PC-9 (cell line): ENCODE measurements at regions not wholly inside any gene's neighbourhood (a gene's known extent, or its start where the extent isn't known, plus 50 kb on each side); places are given as distances from the start of the nearest gene placed in this dataset.
"Not testable (repeated sequence)": the region's sequence is repeated elsewhere in the genome, so short reads cannot be mapped to it uniquely, and the experiment has no call there.

ENCODE experiments used
- BruUV-seq: library from RNA; stranded (reverse); fragments of 400-500 nt; replicated peaks from 2 replicates; lab custom pipeline; 2021; lab: Mats Ljungman, UMichigan
- CTCF ChIA-PET: fragments of 300-600 bp; sonication (Branson Sonifier 250); formaldehyde crosslinking; loops from one replicate; lab custom pipeline; 2022; ENCODE audit warnings: antibody characterized with exemption; lab: Charles Lee
- POLR2A ChIA-PET: fragments of 300-600 bp; sonication (Branson Sonifier 250); formaldehyde crosslinking; loops from one replicate; lab custom pipeline; 2022; ENCODE audit warnings: antibody characterized with exemption; ENCODE audit not compliant: unreplicated experiment; lab: Charles Lee
- DNase-seq, 2 experiments: peaks; one replicate each; pipeline versions ENCODE4 v3.0.0 to v3.0.0-alpha.2; 2015 to 2022; ENCODE audit warnings: mixed read lengths in 1 of 2
- H2AFZ ChIP-seq: fragments of 200-600 bp; sonication (generic); 2 replicates; pipeline ENCODE4 v1.8.1; 2017; ENCODE audit warnings: antibody characterized with exemption
- H3F3A ChIP-seq: fragments of 200-600 bp; sonication (generic); 2 replicates; pipeline ENCODE4 v1.8.1; 2017; ENCODE audit warnings: antibody characterized with exemption, mild to moderate bottlenecking, low read depth; ENCODE audit not compliant: insufficient read depth
- H3K27ac ChIP-seq: fragments of 200-600 bp; sonication (generic); 2 replicates; pipeline ENCODE4 v1.6.1; 2016; ENCODE audit warnings: mixed run types
- H3K27me3 ChIP-seq: fragments of 200-600 bp; sonication (generic); 2 replicates; pipeline ENCODE4 v1.6.1; 2016; ENCODE audit warnings: low read depth, mixed run types; ENCODE audit not compliant: insufficient read depth
- H3K36me3 ChIP-seq: fragments of 200-600 bp; sonication (generic); 2 replicates; pipeline ENCODE4 v1.6.1; 2016; ENCODE audit warnings: low read depth, mixed run types
- H3K4me1 ChIP-seq: fragments of 200-600 bp; sonication (generic); replicated peaks from 2 replicates; pipeline ENCODE4 v1.6.1; 2016; ENCODE audit warnings: mixed run types; ENCODE audit not compliant: insufficient read depth
- H3K4me2 ChIP-seq: fragments of 200-600 bp; sonication (generic); 2 replicates; pipeline ENCODE4 v1.6.1; 2017; ENCODE audit warnings: mixed run types
- H3K4me3 ChIP-seq: fragments of 200-600 bp; sonication (generic); 2 replicates; pipeline ENCODE4 v1.6.1; 2016; ENCODE audit warnings: mixed run types
- H3K79me2 ChIP-seq: fragments of 200-600 bp; sonication (generic); 2 replicates; pipeline ENCODE4 v1.6.1; 2017; ENCODE audit warnings: low read depth, mixed run types
- H3K9me2 ChIP-seq: fragments of 200-600 bp; sonication (generic); 2 replicates; pipeline ENCODE4 v1.8.1; 2017; ENCODE audit warnings: mild to moderate bottlenecking; ENCODE audit not compliant: insufficient read depth
- H3K9me3 ChIP-seq: fragments of 200-600 bp; sonication (generic); 2 replicates; pipeline ENCODE4 v1.8.1; 2016; ENCODE audit warnings: low read depth; ENCODE audit not compliant: insufficient read depth
- H4K20me1 ChIP-seq: fragments of 200-600 bp; sonication (generic); 2 replicates; pipeline ENCODE4 v1.8.1; 2017; ENCODE audit not compliant: insufficient read depth
- EZH2 ChIP-seq: fragments of 200-600 bp; sonication (generic); IDR thresholded peaks from 2 replicates; pipeline ENCODE4 v1.8.0; 2017; ENCODE audit warnings: antibody characterized with exemption, low read depth
- intact Hi-C: fragments of 100-400 bp; cut with micrococcal nuclease; formaldehyde crosslinking; loops from one replicate; pipeline ENCODE4 v1.10.0; 2022; ENCODE audit not compliant: unreplicated experiment
- TF ChIP-seq, protein P1 (sequence below): fragments of 200-600 bp; sonication (generic); conservative IDR thresholded peaks from 2 replicates; pipeline ENCODE4 v1.6.1; 2017; ENCODE audit warnings: mixed run types, antibody characterized with exemption, mild to moderate bottlenecking, moderate library complexity

DNA sequence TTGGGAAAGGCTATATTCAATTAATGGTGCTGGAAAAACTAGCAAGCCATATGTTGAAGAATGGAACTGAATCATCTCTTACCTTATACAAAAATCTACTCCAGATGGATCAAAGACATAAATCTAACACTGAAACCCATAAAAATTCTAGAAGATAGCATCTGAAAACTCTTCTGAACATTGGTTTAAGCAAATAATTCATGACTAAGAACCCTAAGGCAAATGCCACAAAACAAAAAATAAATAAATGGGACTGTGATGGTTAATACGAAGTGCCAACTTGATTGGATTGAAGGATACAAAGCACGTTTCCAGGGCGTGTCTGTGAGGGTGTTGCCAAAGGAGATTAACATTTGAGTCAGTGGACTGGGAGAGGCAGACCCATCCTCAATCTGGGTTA is 1130.0 kb downstream of the DNAJB9 start:
- no peaks in the 10 kb centered on the region for H3F3A ChIP-seq
- H3K27ac ChIP-seq: no peak overlapping the region
- TF ChIP-seq EZH2: no peak
- TF ChIP-seq, protein P1, sequence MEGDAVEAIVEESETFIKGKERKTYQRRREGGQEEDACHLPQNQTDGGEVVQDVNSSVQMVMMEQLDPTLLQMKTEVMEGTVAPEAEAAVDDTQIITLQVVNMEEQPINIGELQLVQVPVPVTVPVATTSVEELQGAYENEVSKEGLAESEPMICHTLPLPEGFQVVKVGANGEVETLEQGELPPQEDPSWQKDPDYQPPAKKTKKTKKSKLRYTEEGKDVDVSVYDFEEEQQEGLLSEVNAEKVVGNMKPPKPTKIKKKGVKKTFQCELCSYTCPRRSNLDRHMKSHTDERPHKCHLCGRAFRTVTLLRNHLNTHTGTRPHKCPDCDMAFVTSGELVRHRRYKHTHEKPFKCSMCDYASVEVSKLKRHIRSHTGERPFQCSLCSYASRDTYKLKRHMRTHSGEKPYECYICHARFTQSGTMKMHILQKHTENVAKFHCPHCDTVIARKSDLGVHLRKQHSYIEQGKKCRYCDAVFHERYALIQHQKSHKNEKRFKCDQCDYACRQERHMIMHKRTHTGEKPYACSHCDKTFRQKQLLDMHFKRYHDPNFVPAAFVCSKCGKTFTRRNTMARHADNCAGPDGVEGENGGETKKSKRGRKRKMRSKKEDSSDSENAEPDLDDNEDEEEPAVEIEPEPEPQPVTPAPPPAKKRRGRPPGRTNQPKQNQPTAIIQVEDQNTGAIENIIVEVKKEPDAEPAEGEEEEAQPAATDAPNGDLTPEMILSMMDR: no peak
- no peaks in the 10 kb centered on the region for H4K20me1 ChIP-seq
- H3K4me1 ChIP-seq: no peaks in the 10 kb centered on the region
- intact Hi-C loops: no loop called here
- no peak overlapping the region for H2AFZ ChIP-seq
- DNase-seq: no peak
- H3K36me3 ChIP-seq: no peaks in the 10 kb centered on the region
- no peaks in the 10 kb centered on the region for H3K27me3 ChIP-seq
- no peak overlapping the region for H3K4me2 ChIP-seq
- no peaks in the 10 kb centered on the region; the same call in 1 of the 2 replicates for H3K9me2 ChIP-seq
- no peaks in the 10 kb centered on the region for H3K79me2 ChIP-seq
- H3K9me3 ChIP-seq: no peaks in the 10 kb centered on the region
- ChIA-PET CTCF (no interaction called here), POLR2A (no interaction called here)
- BruUV-seq: no TSS peak
- no peak overlapping the region for H3K4me3 ChIP-seq

DNA sequence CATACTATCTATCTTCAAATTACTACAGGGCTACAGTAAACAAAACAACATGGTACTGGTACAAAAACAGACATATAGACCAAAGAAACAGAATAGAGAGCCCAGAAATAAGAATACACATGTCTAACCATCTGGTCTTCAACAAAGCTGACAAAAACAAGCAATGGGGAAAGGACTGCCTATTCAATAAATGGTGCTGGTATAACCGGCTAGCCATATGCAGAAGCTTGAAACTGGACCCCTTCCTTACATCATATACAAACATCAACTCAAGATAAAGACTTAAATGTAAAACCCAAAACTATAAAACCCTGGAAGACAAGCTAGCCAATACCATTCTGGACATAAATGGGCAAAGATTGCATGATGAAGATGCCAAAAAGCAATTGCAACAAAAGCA is 1143.7 kb downstream of the DNAJB9 start:
- no peak for TF ChIP-seq EZH2
- intact Hi-C loops: no loop called here
- no TSS peak for BruUV-seq
- Histone ChIP-seq H4K20me1 (no peaks in the 10 kb centered on the region), H3K27me3 (no peaks in the 10 kb centered on the region), H3K4me1 (no peaks in the 10 kb centered on the region), H3K4me3 (no peak overlapping the region), H3F3A (no peaks in the 10 kb centered on the region), H2AFZ (no peak overlapping the region), H3K9me2 (no peaks in the 10 kb centered on the region), H3K36me3 (no peaks in the 10 kb centered on the region), H3K27ac (no peak overlapping the region), H3K4me2 (no peak overlapping the region), H3K9me3 (no peaks in the 10 kb centered on the region), H3K79me2 (no peaks in the 10 kb centered on the region)
- CTCF ChIA-PET: no interaction called here
- DNase-seq: no peak
- POLR2A ChIA-PET: no interaction called here

DNA sequence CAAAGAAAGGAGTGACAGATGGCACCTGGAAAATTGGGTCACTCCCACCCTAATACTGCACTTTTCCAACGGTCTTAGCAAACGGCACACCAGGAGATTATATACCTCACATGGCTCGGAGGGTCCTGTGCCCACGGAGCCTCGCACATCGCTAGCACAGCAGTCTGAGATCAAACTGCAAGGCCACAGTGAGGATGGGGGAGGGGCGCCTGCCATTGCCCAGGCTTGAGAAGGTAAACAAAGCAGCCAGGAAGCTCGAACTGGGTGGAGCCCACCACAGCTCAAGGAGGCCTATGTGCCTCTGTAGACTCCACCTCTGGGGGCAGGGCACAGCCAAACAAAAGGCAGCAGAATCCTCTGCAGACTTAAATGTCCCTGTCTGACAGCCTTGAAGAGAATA is 1149.7 kb downstream of the DNAJB9 start:
- CTCF ChIA-PET, POLR2A ChIA-PET, H3K36me3 ChIP-seq, intact Hi-C loops, H3K4me1 ChIP-seq, H3K9me3 ChIP-seq, H3F3A ChIP-seq, H3K27me3 ChIP-seq, DNase-seq, H2AFZ ChIP-seq, H3K4me2 ChIP-seq, H3K27ac ChIP-seq, H3K4me3 ChIP-seq, H3K79me2 ChIP-seq, BruUV-seq, H4K20me1 ChIP-seq, H3K9me2 ChIP-seq: not testable (repeated sequence)

DNA sequence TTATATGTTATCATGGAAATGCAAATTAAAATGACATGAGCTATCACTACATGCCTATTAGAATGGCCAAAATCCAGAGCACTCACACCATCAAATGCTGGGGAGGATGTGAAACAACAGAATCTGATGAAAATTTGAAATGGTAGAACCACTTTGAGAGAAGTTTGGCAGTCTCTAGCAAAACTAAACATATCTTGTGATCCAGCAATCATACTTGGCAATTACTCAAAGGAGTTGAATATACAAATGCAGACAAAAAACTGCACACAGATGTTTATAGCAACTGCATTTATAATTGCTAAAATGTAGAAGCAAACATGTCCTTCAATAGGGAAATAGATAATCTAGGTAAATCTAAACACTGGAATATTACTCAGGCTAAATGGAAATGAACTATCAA is 1164.9 kb downstream of the DNAJB9 start:
- no peaks in the 10 kb centered on the region for H3K79me2 ChIP-seq
- ChIA-PET POLR2A (no interaction called here), CTCF (no interaction called here)
- DNase-seq: no peak
- no peak overlapping the region for H3K27ac ChIP-seq
- H3K27me3 ChIP-seq: no peaks in the 10 kb centered on the region
- no peak overlapping the region for H3K4me3 ChIP-seq
- no peaks in the 10 kb centered on the region for H3F3A ChIP-seq
- no peaks in the 10 kb centered on the region for H3K9me3 ChIP-seq
- H4K20me1 ChIP-seq: no peaks in the 10 kb centered on the region
- H3K4me1 ChIP-seq: no peaks in the 10 kb centered on the region
- TF ChIP-seq, protein P1: no peak
- no peak for TF ChIP-seq EZH2
- no TSS peak for BruUV-seq
- intact Hi-C loops: no loop called here
- no peak overlapping the region for H3K4me2 ChIP-seq
- H3K9me2 ChIP-seq: no peaks in the 10 kb centered on the region
- H2AFZ ChIP-seq: no peak overlapping the region
- no peaks in the 10 kb centered on the region for H3K36me3 ChIP-seq
